Ovary (tissue), 3 donors: ENCODE measurements at regions not wholly inside any gene's neighbourhood (a gene's known extent, or its start where the extent isn't known, plus 50 kb on each side); places are given as distances from the start of the nearest gene placed in this dataset.

Experiments used
- CTCF ChIP-seq, 3 donors: fragments of 450-650 bp in 2 of 3; fragments of 200-600 bp in 1 of 3; IDR thresholded peaks; one replicate each; pipeline versions ENCODE4 v1.5.1 to v1.8.0; 2016 to 2022; ENCODE audit warnings: antibody characterized with exemption in 3 of 3, mild to moderate bottlenecking in 1 of 3
- POLR2A ChIP-seq: fragments of 450-650 bp; IDR thresholded peaks from one replicate; pipeline ENCODE4 v1.6.1; 2017; ENCODE audit warnings: antibody characterized with exemption, mild to moderate bottlenecking, moderate library complexity
- donor health status: DM: no; HTN: no; CAD: no.

- TF ChIP-seq CTCF (IDR thresholded peaks at IDR 0.05) (no peak), POLR2A (no peak)
Measured at GRCh38 chr14:42407153-42407552, 800.5 kb downstream of the LRFN5 start.
